ENCODE measurements at regions not wholly inside any gene's neighbourhood (a gene's known extent, or its start where the extent isn't known, plus 50 kb on each side); places are given as distances from the start of the nearest gene placed in this dataset.

DNA sequence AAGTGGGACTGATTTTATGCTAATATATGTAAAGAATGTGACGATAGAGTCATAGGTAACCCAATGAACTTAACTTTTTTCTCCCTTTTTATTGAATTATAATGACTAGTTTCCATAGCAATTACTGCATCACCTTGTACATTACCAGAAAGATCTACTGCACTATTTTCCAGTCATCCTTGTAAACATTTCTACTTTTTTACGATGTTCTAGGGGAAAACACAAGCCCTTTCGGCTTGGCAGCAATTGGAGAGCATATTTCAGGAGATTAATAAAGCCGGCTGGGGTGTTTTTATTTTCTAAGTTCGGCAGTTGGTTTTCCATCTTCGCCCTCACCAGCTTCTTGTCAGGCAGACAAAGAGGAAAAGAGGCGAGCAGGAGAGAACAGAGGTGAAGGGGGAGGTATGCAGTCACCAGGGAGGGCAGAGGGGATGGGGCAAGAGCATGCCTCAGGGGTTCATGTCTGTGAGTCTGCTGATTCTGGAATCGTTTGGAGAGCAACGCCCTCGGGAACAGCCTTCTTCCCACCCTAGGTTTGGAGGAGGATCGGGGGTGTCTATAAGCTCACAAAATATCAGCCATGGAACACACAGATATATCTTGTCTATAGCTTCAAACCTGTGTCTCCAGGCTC lies 476.4 kb downstream of the MIAT start:
- no peak for DNase-seq (ENCODE audit: low read depth in 2 of 3, low spot score in 1 of 3)

DNA sequence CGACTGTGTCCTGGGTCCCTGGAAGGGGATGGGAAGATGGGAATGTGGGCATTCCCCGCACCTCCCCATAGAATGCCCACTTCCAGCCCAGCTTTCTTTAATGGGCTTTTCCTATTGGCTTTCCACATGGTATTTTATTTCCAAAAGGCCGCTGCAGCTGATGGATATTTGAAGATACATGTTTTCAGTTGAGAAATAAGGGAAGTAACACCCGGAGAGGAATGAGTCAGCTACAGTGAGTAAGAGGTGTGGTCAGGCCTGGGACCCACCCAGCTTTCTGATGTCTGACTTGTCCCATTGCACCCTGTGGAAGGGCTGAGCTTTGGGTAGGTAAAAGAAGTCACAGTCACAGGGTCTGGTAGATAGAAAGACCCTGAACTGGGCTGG lies 476.9 kb downstream of the MIAT start:
- DNase-seq (ENCODE audit: low read depth in 2 of 3, low spot score in 1 of 3): peak; percentile 3 to 7 (median 4)

DNA sequence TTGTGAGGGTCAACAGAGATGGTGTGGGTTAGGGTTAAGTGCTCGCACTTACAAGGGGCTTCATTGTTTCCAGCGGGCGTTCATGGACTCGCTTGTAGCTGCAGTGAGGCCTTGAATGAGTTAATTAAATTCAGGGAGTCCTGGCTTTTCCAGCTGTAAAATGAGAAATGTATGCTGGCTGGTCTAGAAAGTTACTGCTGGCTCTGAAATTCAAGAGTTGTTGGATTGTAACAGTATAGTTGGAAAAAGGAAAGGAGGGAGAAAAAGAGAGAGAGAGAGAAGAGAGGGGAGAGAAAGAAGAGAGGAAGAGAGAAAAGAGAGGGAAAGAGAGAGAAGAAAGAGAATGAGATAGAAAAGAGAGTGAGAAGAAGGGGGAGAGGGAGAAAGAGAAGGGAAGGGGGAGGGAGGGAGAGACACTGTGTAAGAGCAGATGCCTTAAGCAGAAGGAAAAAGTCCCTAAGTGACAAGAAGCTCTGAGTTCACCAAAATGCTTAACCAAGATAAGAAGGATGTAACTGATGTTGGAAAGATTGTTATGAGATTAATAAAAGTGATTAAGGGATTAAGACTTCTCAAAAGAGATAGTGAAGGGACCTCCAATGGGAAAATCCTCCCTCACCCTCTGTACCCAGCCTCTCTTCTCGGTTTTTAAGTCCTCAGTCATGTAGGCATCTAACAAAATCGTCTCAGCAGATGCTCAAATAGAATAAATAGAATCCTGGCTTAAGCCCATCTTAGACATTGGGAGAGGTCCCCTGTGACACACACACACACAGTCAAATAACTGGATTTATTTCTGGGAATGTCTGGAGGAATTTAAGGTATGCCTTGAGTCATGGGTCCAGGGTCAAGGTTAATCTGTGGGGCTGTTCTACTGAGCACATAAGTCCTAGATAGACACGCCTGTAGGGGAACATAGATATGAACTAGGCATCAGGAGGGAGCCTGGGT lies 477.9 kb downstream of the MIAT start:
- DNase-seq (ENCODE audit: low read depth in 2 of 3, low spot score in 1 of 3): no peak

- DNase-seq (ENCODE audit: low read depth in 2 of 3, low spot score in 1 of 3): no peak
Observed at GRCh38 chr22:27136596-27136995, 479.2 kb downstream of the MIAT start.

DNA sequence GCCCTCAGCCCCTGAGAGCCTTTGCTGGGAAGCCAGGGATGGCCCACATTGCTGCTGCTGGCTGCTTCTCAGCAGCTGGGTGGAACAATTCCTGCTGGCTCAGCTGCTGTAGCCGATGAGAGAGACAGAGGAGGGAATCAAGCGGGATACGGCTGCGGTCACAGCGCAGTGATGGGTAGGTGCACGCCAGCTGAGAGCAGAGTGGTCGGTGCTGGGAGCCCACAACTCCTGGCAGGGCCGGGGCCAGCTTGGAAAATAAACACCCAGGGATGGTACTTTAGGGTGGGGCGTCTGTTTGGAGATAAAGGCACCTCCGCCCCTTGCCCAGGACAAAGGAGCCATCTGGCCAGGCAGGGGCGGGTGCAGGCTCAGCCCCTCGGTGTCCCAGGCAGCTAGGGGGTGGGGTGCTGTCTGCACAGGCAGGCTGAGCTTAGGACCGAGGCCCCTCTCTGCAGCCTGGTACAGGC lies 480.5 kb downstream of the MIAT start:
- no peak for DNase-seq (ENCODE audit: low read depth in 2 of 3, low spot score in 1 of 3)

DNA sequence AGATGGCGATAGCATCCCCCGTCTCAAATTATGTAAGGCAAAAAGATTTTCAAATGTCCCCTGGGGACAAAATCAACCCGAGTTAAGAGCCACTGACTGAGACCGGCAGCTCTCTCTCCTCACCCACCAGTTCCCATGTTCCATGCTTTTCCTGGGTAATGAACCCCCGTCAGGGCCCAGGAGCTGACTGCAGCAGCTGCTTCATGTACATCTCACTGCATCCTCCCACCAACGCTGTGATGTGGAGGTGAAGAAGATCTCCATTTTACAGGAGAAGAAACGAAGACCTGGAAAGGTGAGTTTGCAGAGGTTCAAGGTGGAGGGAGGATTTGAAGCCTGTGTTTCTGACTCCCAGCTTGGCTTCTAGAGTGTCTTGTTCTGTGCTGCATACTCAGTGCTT lies 481.1 kb downstream of the MIAT start:
- DNase-seq (ENCODE audit: low read depth in 2 of 3, low spot score in 1 of 3): no peak

GRCh38 chr22:27139935-27140511 lies 482.6 kb downstream of the MIAT start:
- DNase-seq (ENCODE audit: low read depth in 2 of 3, low spot score in 1 of 3): no peak

GRCh38 chr22:27142286-27142685 lies 484.9 kb downstream of the MIAT start:
- DNase-seq (ENCODE audit: low read depth in 2 of 3, low spot score in 1 of 3): no peak

DNA sequence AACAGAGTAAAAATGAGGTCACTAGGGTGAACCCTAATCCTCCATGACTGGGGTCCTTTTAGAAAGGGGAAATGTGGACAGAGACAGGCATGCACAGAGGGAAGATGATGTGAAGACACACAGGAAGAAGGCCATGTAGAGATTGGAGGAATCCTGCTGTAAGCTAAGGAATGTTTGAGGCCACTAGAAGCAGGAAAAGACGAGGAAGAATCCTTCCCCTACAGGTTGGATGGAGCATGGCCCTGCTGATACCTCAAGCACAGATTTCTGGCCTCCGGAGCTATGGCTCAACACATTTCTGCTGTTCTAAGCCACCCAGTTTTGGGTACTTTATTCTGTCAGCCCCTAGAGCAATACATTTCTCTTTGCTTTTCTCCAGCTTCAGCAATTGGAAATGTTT lies 486.9 kb downstream of the MIAT start:
- DNase-seq (ENCODE audit: low read depth in 2 of 3, low spot score in 1 of 3): no peak

DNA sequence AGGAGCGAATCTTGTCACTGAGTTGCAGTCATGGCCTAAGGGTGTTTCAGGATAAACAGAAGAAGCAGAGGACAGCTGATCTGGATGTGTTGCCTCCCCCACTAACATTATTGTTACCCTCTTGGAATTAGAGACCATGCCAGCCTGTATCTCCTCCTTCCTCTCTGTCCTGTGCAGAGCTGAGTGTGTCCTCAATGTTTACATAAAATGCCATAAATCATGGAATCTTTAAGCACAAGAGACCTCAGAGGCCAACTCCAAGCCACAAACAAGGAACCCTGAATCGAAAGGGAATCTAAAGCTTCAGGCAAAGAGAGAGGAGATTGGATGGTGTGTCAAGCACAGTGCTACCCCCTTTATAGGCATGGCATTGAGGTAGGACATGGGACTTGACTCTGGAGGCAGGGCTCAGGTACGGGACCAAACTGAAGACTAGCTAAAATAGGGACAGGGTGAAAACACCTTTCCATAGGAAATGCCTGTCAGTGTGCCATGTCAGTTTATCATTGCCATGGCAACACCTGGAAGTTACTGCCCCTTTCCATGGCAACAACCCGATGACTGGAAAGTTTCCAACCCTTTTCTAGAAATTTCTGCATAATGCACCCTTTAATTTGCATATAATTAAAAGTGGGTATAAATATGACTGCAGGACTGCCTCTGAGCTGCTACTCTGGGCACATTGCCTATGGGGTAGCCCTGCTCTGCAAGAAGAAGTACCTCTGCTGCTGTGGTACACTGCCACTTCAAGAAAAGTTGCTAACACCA lies 489.7 kb downstream of the MIAT start:
- no peak for DNase-seq (ENCODE audit: low read depth in 2 of 3, low spot score in 1 of 3)

GRCh38 chr22:27148055-27148454 lies 490.7 kb downstream of the MIAT start:
- no peak for DNase-seq (ENCODE audit: low read depth in 2 of 3, low spot score in 1 of 3)

- DNase-seq (ENCODE audit: low read depth in 2 of 3, low spot score in 1 of 3): no peak
Observed at GRCh38 chr22:27148886-27149470, 491.6 kb downstream of the MIAT start.

DNA sequence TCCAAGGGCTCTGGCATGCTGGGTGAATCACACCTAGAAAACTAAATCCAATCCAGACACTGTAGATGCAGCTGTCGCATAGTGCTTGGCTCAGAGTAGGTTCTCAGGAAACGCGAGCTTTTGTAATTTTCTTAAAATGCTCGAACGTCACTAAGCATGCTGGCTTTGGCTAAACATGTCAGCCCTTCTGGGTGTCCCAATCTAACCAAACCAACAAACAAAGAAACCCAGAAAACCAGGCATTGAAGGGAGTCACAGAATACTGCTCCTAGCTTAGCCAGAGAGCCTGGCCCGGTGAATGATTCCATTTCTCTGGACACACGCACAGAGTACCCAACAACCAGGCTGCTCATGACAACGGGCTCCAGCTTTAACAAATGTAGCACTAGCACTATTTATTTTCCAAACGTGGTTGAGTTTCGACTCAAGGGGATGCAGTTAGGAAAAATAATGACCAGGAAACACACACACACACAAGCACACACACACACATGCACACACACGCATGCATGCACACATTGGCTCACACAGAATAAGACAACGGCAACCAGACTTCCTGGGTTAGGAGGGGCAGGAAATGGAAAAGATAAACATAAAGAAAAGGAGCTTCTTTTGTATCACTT lies 492.6 kb downstream of the MIAT start:
- no peak for DNase-seq (ENCODE audit: low read depth in 2 of 3, low spot score in 1 of 3)

DNA sequence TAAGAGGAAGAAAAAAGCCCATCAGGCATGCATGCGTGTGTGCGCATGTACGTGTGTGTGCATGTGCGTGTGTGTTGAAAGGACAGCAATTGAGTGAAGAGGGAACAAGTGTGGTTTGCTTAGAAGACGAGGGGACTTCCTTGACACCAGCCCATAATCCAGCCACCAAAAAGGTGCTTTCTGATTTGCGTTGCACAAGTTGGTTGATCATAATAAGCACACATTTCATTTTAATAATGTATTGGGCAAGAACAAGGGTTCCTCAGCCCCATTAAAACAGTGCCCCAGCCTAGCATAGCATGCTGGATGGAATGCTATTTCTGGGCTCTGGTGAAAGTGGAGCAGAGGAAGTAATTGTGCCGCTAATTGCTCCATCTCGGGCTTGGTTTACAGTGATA lies 493.2 kb downstream of the MIAT start:
- no peak for DNase-seq (ENCODE audit: low read depth in 2 of 3, low spot score in 1 of 3)

- no peak for DNase-seq (ENCODE audit: low read depth in 2 of 3, low spot score in 1 of 3)
Observed at GRCh38 chr22:27151407-27151806, 494.0 kb downstream of the MIAT start.

DNA sequence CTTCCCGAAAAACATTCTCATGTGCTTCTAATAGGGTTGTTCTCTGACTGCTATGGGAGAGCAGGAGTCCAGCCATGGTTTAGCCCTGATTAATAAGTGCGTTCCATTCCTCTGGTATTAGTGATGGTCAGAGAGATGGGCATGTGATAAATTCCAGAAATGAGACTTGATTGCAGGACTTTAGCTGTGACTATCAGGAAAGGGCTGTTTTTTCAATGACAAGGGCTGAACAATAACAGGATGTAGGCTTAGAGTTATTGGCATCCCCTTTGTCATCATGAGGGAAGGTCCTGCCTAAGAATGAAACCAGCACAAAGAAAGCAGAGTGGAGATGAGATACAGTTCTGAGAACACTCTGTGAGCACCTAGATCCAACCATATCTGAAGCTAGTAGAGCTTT lies 494.6 kb downstream of the MIAT start:
- DNase-seq (ENCODE audit: low read depth in 2 of 3, low spot score in 1 of 3): no peak

DNA sequence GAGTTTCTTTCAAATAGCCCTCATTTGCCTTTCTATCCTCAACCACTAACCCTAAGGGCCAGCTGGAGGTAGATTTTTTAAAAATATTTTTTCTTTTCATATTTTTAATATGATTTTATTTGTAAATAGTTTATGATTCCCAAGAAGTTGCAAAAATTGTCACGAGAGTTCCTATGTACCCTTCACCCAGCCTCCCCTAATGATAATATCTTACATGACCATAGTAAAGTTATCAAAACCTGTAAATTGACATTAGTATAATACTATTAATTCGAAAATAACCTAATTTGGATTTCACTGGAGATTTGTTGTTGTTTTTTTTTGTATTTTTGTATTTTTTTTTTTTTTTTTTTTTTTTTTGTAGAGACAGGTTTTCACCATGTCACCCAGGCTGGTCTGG lies 495.5 kb downstream of the MIAT start:
- DNase-seq (ENCODE audit: low read depth in 2 of 3, low spot score in 1 of 3): no peak

DNA sequence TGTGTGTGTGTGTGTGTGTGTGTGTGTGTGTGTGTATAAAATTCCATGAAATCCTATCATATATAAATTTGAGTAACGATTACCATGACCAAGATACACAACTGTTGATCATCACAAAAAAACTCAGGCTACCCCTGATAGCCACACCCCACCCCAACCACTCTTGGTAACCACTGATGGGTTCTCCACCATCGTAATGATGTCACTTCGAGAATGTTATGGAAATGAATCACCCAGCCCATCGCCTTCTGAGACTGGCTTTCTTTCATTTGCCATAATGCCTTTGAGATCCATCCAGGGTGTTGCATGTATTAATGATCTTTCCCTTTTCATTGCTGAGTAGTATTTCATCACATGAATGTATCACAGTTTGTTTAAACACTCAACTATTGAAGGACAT lies 496.0 kb downstream of the MIAT start:
- no peak for DNase-seq (ENCODE audit: low read depth in 2 of 3, low spot score in 1 of 3)

- no peak for DNase-seq (ENCODE audit: low read depth in 2 of 3, low spot score in 1 of 3)
Observed at GRCh38 chr22:27154717-27155116, 497.3 kb downstream of the MIAT start.

GRCh38 chr22:27156821-27157489 lies 499.6 kb downstream of the MIAT start:
- DNase-seq (ENCODE audit: low read depth in 2 of 3, low spot score in 1 of 3): no peak

All from stimulated activated CD4-positive, alpha-beta T cell treated with anti-CD3 and anti-CD28 coated beads, Interleukin-12 subunit alpha, Interleukin-12 subunit beta, amount 100 ng/mL, for 48 hours (primary cell).